H1 (cell line): ENCODE measurements at regions not wholly inside any gene's neighbourhood (a gene's known extent, or its start where the extent isn't known, plus 50 kb on each side); places are given as distances from the start of the nearest gene placed in this dataset.

ENCODE experiments used
- CTCF ChIA-PET: fragments of 300-600 bp; sonication (Branson Sonifier 250); formaldehyde crosslinking; loops from one replicate; lab custom pipeline; 2021; ENCODE audit not compliant: partially characterized antibody; lab: Charles Lee
- POLR2A ChIA-PET: fragments of 300-600 bp; sonication (Branson Sonifier 250); formaldehyde crosslinking; loops from one replicate; lab custom pipeline; 2021; ENCODE audit warnings: inconsistent platforms; ENCODE audit not compliant: partially characterized antibody; lab: Charles Lee
- DNase-seq, 2 experiments: peaks; one replicate each; pipeline versions ENCODE4 v3.0.0 to v3.0.0-alpha.2; 2010 to 2022; ENCODE audit warnings: low spot score in 2 of 2, low read depth in 1 of 2, mixed read lengths in 1 of 2
- FAIRE-seq: peaks from 2 replicates; lab custom pipeline; 2011; peaks lifted over from hg19 to GRCh38; lab: Jason Lieb, UNC
- H2AFZ ChIP-seq: 2 replicates; pipeline ENCODE4 v1.8.1; 2012; ENCODE audit warnings: low read length, inconsistent platforms
- H2AK5ac ChIP-seq: 2 replicates; pipeline ENCODE4 v1.6.1; 2013; ENCODE audit warnings: low read depth, low read length
- H2BK120ac ChIP-seq: replicated peaks from 2 replicates; pipeline ENCODE3; 2013; ENCODE audit warnings: low read depth, low read length, inconsistent platforms
- H2BK12ac ChIP-seq: 2 replicates; pipeline ENCODE4 v1.6.1; 2013; ENCODE audit warnings: low read depth, low read length
- H2BK15ac ChIP-seq: 2 replicates; pipeline ENCODE4 v1.6.1; 2013; ENCODE audit warnings: low read length
- H2BK20ac ChIP-seq: 2 replicates; pipeline ENCODE4 v1.6.1; 2013; ENCODE audit warnings: low read length
- H2BK5ac ChIP-seq: 2 replicates; pipeline ENCODE4 v1.6.1; 2013; ENCODE audit warnings: low read depth, low read length
- H3K14ac ChIP-seq: 2 replicates; pipeline ENCODE4 v1.6.1; 2013; ENCODE audit warnings: inconsistent platforms; ENCODE audit not compliant: insufficient read length
- H3K18ac ChIP-seq: 2 replicates; pipeline ENCODE4 v1.6.1; 2013; ENCODE audit warnings: low read length; ENCODE audit errors: extremely low read depth
- H3K23ac ChIP-seq: 2 replicates; pipeline ENCODE4 v1.6.1; 2013; ENCODE audit warnings: inconsistent platforms; ENCODE audit not compliant: insufficient read length
- H3K23me2 ChIP-seq: 2 replicates; pipeline ENCODE4 v1.6.1; 2013; ENCODE audit warnings: low read depth, low read length
- H3K27ac ChIP-seq: 2 replicates; pipeline ENCODE4 v1.6.1; 2011; ENCODE audit warnings: low read depth, low read length, inconsistent platforms
- H3K27me3 ChIP-seq, 4 experiments: replicated peaks in 1 of 4; 1 replicate in 1 of 4; 2 replicates in 3 of 4; pipeline versions ENCODE4 v1.6.1 to v1.8.1; 2011 to 2013; ENCODE audit warnings: low read length in 3 of 4, mild to moderate bottlenecking in 3 of 4, inconsistent platforms in 2 of 4, mixed read lengths in 2 of 4, moderate library complexity in 1 of 4; ENCODE audit not compliant: control insufficient read depth in 3 of 4, insufficient read depth in 3 of 4; ENCODE audit errors: extremely low read depth in 1 of 4
- H3K36me3 ChIP-seq, 4 experiments: 2 replicates each; pipeline versions ENCODE4 v1.6.1 to v1.8.1; 2011 to 2013; ENCODE audit warnings: mild to moderate bottlenecking in 4 of 4, low read length in 3 of 4, moderate library complexity in 2 of 4, control low read depth in 1 of 4, inconsistent platforms in 1 of 4; ENCODE audit not compliant: insufficient read depth in 4 of 4, control insufficient read depth in 2 of 4
- H3K4ac ChIP-seq: replicated peaks from 2 replicates; pipeline ENCODE3; 2013; ENCODE audit warnings: low read length, low read depth, mixed read lengths, inconsistent platforms; ENCODE audit not compliant: insufficient read length
- H3K4me1 ChIP-seq, 4 experiments: replicated peaks in 1 of 4; 1 replicate in 1 of 4; 2 replicates in 3 of 4; pipeline versions ENCODE4 v1.6.1 to v1.8.1; 2011 to 2013; ENCODE audit warnings: low read length in 3 of 4, inconsistent platforms in 2 of 4, mixed read lengths in 1 of 4; ENCODE audit not compliant: insufficient read depth in 4 of 4, control insufficient read depth in 3 of 4
- H3K4me2 ChIP-seq, 2 experiments: 2 replicates each; pipeline versions ENCODE4 v1.6.1 to v1.8.1; 2011 to 2013; ENCODE audit warnings: low read depth in 2 of 2, low read length in 2 of 2, control low read depth in 1 of 2, inconsistent platforms in 1 of 2, mild to moderate bottlenecking in 1 of 2; ENCODE audit not compliant: insufficient read depth in 1 of 2
- H3K4me3 ChIP-seq, 4 experiments: fragments of 200-600, 300-600 bp in 1 of 4; sonication (generic), shearing (Covaris generic), sonication (Bioruptor Twin) in 1 of 4; 2 replicates each; pipeline versions ENCODE4 v1.5.1 to v1.8.1; 2011 to 2016; ENCODE audit warnings: low read length in 4 of 4, low read depth in 3 of 4, control low read depth in 2 of 4, inconsistent platforms in 2 of 4, mild to moderate bottlenecking in 2 of 4, mixed read lengths in 1 of 4, moderate library complexity in 1 of 4; ENCODE audit not compliant: insufficient read depth in 2 of 4; ENCODE audit errors: extremely low read depth in 1 of 4
- H3K56ac ChIP-seq: replicated peaks from 2 replicates; pipeline ENCODE3; 2013; ENCODE audit warnings: low read depth, mild to moderate bottlenecking, mixed read lengths, low read length, inconsistent platforms; ENCODE audit not compliant: insufficient read length
- H3K79me1 ChIP-seq: 2 replicates; pipeline ENCODE4 v1.6.1; 2013; ENCODE audit warnings: low read depth, low read length, control low read depth
- H3K79me2 ChIP-seq, 2 experiments: 2 replicates each; pipeline versions ENCODE4 v1.6.1 to v1.8.1; 2012 to 2013; ENCODE audit warnings: low read length in 2 of 2, mild to moderate bottlenecking in 2 of 2, inconsistent platforms in 1 of 2; ENCODE audit not compliant: insufficient read depth in 2 of 2, control insufficient read depth in 1 of 2
- H3K9ac ChIP-seq, 4 experiments: replicated peaks in 1 of 4; 1 replicate in 1 of 4; 2 replicates in 3 of 4; pipeline versions ENCODE4 v1.6.1 to v1.8.1; 2011 to 2013; ENCODE audit warnings: low read depth in 3 of 4, low read length in 3 of 4, control low read depth in 2 of 4, mild to moderate bottlenecking in 2 of 4, moderate library complexity in 2 of 4, inconsistent platforms in 1 of 4; ENCODE audit errors: extremely low read depth in 1 of 4
- H3K9me3 ChIP-seq, 2 experiments: 2 replicates each; pipeline versions ENCODE4 v1.6.1 to v1.8.1; 2012 to 2013; ENCODE audit warnings: mild to moderate bottlenecking in 2 of 2, moderate library complexity in 2 of 2, control low read depth in 1 of 2, inconsistent platforms in 1 of 2, low read depth in 1 of 2, low read length in 1 of 2, mixed read lengths in 1 of 2; ENCODE audit not compliant: insufficient read depth in 2 of 2
- H4K20me1 ChIP-seq, 2 experiments: replicated peaks in 1 of 2; 2 replicates each; pipeline versions ENCODE3 to v1.8.1; 2011 to 2013; ENCODE audit warnings: inconsistent platforms in 2 of 2, low read length in 2 of 2, mild to moderate bottlenecking in 1 of 2; ENCODE audit not compliant: insufficient read depth in 2 of 2, control insufficient read depth in 1 of 2
- H4K5ac ChIP-seq: 2 replicates; pipeline ENCODE4 v1.6.1; 2013; ENCODE audit warnings: low read length, low read depth, mixed read lengths, inconsistent platforms; ENCODE audit not compliant: insufficient read length
- H4K8ac ChIP-seq: 2 replicates; pipeline ENCODE4 v1.8.0; 2013; ENCODE audit warnings: mild to moderate bottlenecking, moderate library complexity, low read length, inconsistent platforms; ENCODE audit not compliant: insufficient read depth; ENCODE audit errors: extremely low read depth
- H4K91ac ChIP-seq: replicated peaks from 2 replicates; pipeline ENCODE3; 2013; ENCODE audit warnings: low read length, mixed read lengths, inconsistent platforms; ENCODE audit not compliant: insufficient read length
- CBX8 ChIP-seq: fragments of 300-800, 300-1000 bp; sonication (generic); IDR thresholded peaks from 2 replicates; pipeline ENCODE4 v1.7.1; 2016; ENCODE audit warnings: low read depth, low read length, borderline replicate concordance
- EP300 ChIP-seq, 2 experiments: IDR thresholded peaks; 1 replicate in 1 of 2; 2 replicates in 1 of 2; pipeline ENCODE4 v1.6.1; 2011 to 2012; ENCODE audit warnings: low read depth in 2 of 2, low read length in 2 of 2, mild to moderate bottlenecking in 2 of 2, borderline replicate concordance in 1 of 2, inconsistent platforms in 1 of 2, moderate library complexity in 1 of 2
- JUND ChIP-seq: IDR thresholded peaks from 2 replicates; pipeline ENCODE4 v1.6.1; 2011; ENCODE audit warnings: mild to moderate bottlenecking, improper control_type of control experiment, low read length
- KDM1A ChIP-seq: fragments of 200-600, 300-600 bp; sonication (generic); IDR thresholded peaks from 2 replicates; pipeline ENCODE4 v1.7.1; 2016; ENCODE audit warnings: mild to moderate bottlenecking, low read length, borderline replicate concordance
- MAFK ChIP-seq: IDR thresholded peaks from 2 replicates; pipeline ENCODE4 v1.6.1; 2012; ENCODE audit warnings: low read depth, mild to moderate bottlenecking, improper control_type of control experiment, low read length
- POU5F1 ChIP-seq: IDR thresholded peaks from 2 replicates; pipeline ENCODE4 v1.6.1; 2011; ENCODE audit warnings: low read depth, mild to moderate bottlenecking, low read length, moderate library complexity
- RNF2 ChIP-seq: fragments of 200-900, 300-1000 bp; sonication (generic); IDR thresholded peaks from 2 replicates; pipeline ENCODE4 v1.7.1; 2016; ENCODE audit warnings: borderline replicate concordance, low read depth, mild to moderate bottlenecking, antibody characterized with exemption, low read length; ENCODE audit not compliant: poor library complexity, severe bottlenecking; ENCODE audit errors: missing control alignments
- SAP30 ChIP-seq: fragments of 300-600 bp; sonication (generic); IDR thresholded peaks from 2 replicates; pipeline ENCODE4 v1.7.1; 2012; ENCODE audit warnings: low read length, moderate library complexity, mild to moderate bottlenecking, inconsistent platforms; ENCODE audit not compliant: insufficient read depth, insufficient replicate concordance
- SIN3A ChIP-seq, 2 experiments: IDR thresholded peaks in 1 of 2; conservative IDR thresholded peaks in 1 of 2; 2 replicates each; pipeline ENCODE4 v1.6.1; 2011 to 2012; ENCODE audit warnings: low read length in 2 of 2, improper control_type of control experiment in 1 of 2, low read depth in 1 of 2, mild to moderate bottlenecking in 1 of 2
- TBP ChIP-seq: IDR thresholded peaks from 2 replicates; pipeline ENCODE4 v1.6.1; 2011; ENCODE audit warnings: low read depth, low read length, improper control_type of control experiment
- WGBS, 2 experiments: shearing (Covaris generic) in 1 of 2; methylation state at CpG; one replicate each; pipeline versions ENCODE4 v1.1.6 to v1.1.7; 2013 to 2015; ENCODE audit warnings: low lambda C conversion rate in 2 of 2, mixed read lengths in 2 of 2, inconsistent platforms in 1 of 2, low coverage in 1 of 2, missing lambda C conversion rate in 1 of 2; ENCODE audit not compliant: insufficient replicate concordance in 2 of 2, insufficient coverage in 1 of 2, insufficient read length in 1 of 2; ENCODE audit errors: extremely low coverage in 1 of 2, missing lambda C conversion rate in 1 of 2; 5-methylcytosine and 5-hydroxymethylcytosine counted together

DNA sequence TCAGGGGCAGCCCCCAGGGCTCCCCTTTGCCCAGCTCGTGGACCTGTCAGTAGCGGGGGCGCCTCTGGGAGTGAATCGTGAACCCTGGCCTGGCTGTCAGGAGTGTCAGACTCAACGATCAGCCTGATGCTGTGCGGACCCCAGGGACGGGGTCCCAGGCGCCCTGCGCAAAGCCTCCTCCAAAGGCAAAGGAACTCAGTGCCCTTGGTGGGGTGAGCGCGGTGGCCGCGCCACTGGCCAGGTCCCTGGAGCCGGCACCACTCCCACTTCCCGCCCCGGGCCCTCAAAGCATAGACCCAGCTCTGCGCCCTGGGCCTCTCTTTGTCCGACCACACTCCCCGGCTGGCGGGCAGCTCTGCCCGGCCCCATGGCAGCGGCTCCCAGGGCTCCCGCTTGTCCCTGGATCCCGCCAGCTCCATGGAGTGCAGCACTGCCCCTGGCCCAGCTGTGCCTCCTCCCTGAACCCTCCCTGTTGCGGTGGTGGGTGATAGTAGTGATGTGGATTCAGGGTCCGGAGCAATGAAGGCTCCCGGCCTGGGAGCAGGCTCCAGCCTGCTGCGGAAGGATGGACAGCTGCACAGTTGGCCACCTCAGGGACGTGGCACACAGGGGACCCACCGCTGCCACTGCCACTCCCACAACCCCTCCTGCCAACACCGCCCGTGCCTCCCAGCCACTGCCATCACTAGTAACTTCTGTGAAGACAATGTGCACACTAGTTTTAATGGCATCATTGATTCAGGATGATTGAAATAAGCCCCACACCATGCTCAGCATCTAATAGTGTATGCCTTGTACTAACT, 263.8 kb downstream of the ZBBX start:
- H3K79me1 ChIP-seq, result no peaks in the 10 kb centered on the region
- no peak overlapping the region for H3K9ac ChIP-seq
- no peak overlapping the region for H2BK20ac ChIP-seq
- H4K8ac ChIP-seq, result no peak overlapping the region
- no peak for FAIRE-seq
- H2BK15ac ChIP-seq, result no peak overlapping the region
- H3K14ac ChIP-seq, result no peak overlapping the region
- H3K23me2 ChIP-seq, result no peaks in the 10 kb centered on the region
- no peak for DNase-seq
- no peak overlapping the region for H4K5ac ChIP-seq
- ChIA-PET POLR2A (interaction anchor here (0.6 kb wide), 1 partner anchor 259 kb away, joined by 3 read pairs; no protein-coding TSS in a partner anchor), CTCF (interaction anchor here (1.5 kb wide), 1 partner anchor 50 kb away, joined by 5 read pairs; no protein-coding TSS in a partner anchor)
- no peak overlapping the region for H3K4ac ChIP-seq
- no peak overlapping the region for H3K23ac ChIP-seq
- H3K27me3 ChIP-seq, result no peaks in the 10 kb centered on the region
- H2BK5ac ChIP-seq, result no peak overlapping the region
- no peak overlapping the region for H3K4me2 ChIP-seq
- H4K20me1 ChIP-seq, result peaks cover 0 to 1% of the 10 kb centered on the region in 2 experiments
- no peak overlapping the region for H2AK5ac ChIP-seq
- no peak overlapping the region for H2BK120ac ChIP-seq
- H3K9me3 ChIP-seq, result no peaks in the 10 kb centered on the region
- no peak overlapping the region; the same call in 1 of the 2 replicates for H2AFZ ChIP-seq
- no peak overlapping the region for H3K18ac ChIP-seq
- TF ChIP-seq EP300 (IDR thresholded peaks at IDR 0.05; ENCODE audit: borderline replicate concordance in 1 of 2, low read depth in 2 of 2, low read length in 2 of 2) (no peak), CBX8 (no peak), SIN3A (conservative IDR thresholded peaks at IDR 0.05 in 1 of 2, IDR thresholded peaks at IDR 0.05 in 1 of 2; ENCODE audit: low read depth in 1 of 2, low read length in 2 of 2) (no peak), POU5F1 (no peak), TBP (no peak), JUND (no peak), SAP30 (no peak), KDM1A (no peak), RNF2 (no peak), MAFK (no peak)
- no peak overlapping the region for H3K27ac ChIP-seq
- no peaks in the 10 kb centered on the region for H3K36me3 ChIP-seq
- no peak overlapping the region for H4K91ac ChIP-seq
- WGBS, 2 experiments, result 94% methylated on average over 20 of the region's 32 CpGs; no CpG with 5 or more reads in 1 of the 2 experiments
- no peak overlapping the region for H3K56ac ChIP-seq
- peaks cover 0 to 3% (median 1%) of the 10 kb centered on the region in 4 experiments; a peak in 1 of 7 replicates for H3K4me1 ChIP-seq
- H3K79me2 ChIP-seq, result no peaks in the 10 kb centered on the region
- no peak overlapping the region for H2BK12ac ChIP-seq
- no peak overlapping the region for H3K4me3 ChIP-seq
